GM18858 (cell line): ENCODE measurements at regions not wholly inside any gene's neighbourhood (a gene's known extent, or its start where the extent isn't known, plus 50 kb on each side); places are given as distances from the start of the nearest gene placed in this dataset.
"Not testable (repeated sequence)": the region's sequence is repeated elsewhere in the genome, so short reads cannot be mapped to it uniquely, and the experiment has no call there.

Experiments
- ATAC-seq: cut with Tn5 transposase; IDR thresholded peaks from one replicate; pipeline ENCODE4 v1.9.1; 2021; ENCODE audit not compliant: unreplicated experiment

- ATAC-seq: no peak
These were observed 241.6 kb downstream of the CDK5RAP2 start for GRCh38 chr9:120338340-120338739.

GRCh38 chr9:120337131-120337530 lies 242.8 kb downstream of the CDK5RAP2 start:
- ATAC-seq: no peak

- no peak for ATAC-seq
These were observed 243.2 kb downstream of the CDK5RAP2 start for GRCh38 chr9:120336753-120337090.

- no peak for ATAC-seq
These were observed 243.8 kb downstream of the CDK5RAP2 start for GRCh38 chr9:120336021-120336752.

GRCh38 chr9:120331913-120332312 lies 248.1 kb downstream of the CDK5RAP2 start:
- ATAC-seq: no peak

GRCh38 chr9:120330031-120330430 lies 249.9 kb downstream of the CDK5RAP2 start:
- ATAC-seq: no peak

- ATAC-seq: no peak
These were observed 252.6 kb downstream of the CDK5RAP2 start for GRCh38 chr9:120327322-120327721.

GRCh38 chr9:120326049-120326693 lies 253.8 kb downstream of the CDK5RAP2 start:
- no peak for ATAC-seq

GRCh38 chr9:120324996-120325642 lies 254.8 kb downstream of the CDK5RAP2 start:
- ATAC-seq: no peak

- no peak for ATAC-seq
These were observed 255.5 kb downstream of the CDK5RAP2 start for GRCh38 chr9:120324461-120324860.

GRCh38 chr9:120323125-120323524 lies 256.8 kb downstream of the CDK5RAP2 start:
- ATAC-seq: no peak

GRCh38 chr9:120319452-120319851 lies 260.5 kb downstream of the CDK5RAP2 start:
- no peak for ATAC-seq

- no peak for ATAC-seq
These were observed 264.8 kb downstream of the CDK5RAP2 start for GRCh38 chr9:120315154-120315553.

GRCh38 chr9:120312031-120312430 lies 267.9 kb downstream of the CDK5RAP2 start:
- ATAC-seq: no peak

- no peak for ATAC-seq
These were observed 269.9 kb downstream of the CDK5RAP2 start for GRCh38 chr9:120310035-120310434.

GRCh38 chr9:120308495-120308894 lies 271.5 kb downstream of the CDK5RAP2 start:
- no peak for ATAC-seq

GRCh38 chr9:120307599-120307998 lies 272.4 kb downstream of the CDK5RAP2 start:
- ATAC-seq: no peak

GRCh38 chr9:120306561-120306960 lies 273.4 kb downstream of the CDK5RAP2 start:
- no peak for ATAC-seq

GRCh38 chr9:120306088-120306487 lies 273.9 kb downstream of the CDK5RAP2 start:
- ATAC-seq: no peak

GRCh38 chr9:120304896-120305295 lies 275.1 kb downstream of the CDK5RAP2 start:
- ATAC-seq: not testable (repeated sequence)

GRCh38 chr9:120303519-120303918 lies 276.4 kb downstream of the CDK5RAP2 start:
- ATAC-seq: no peak

GRCh38 chr9:120299785-120300184 lies 280.2 kb downstream of the CDK5RAP2 start:
- no peak for ATAC-seq
